HepG2 (cell line): ENCODE measurements at regions not wholly inside any gene's neighbourhood (a gene's known extent, or its start where the extent isn't known, plus 50 kb on each side); places are given as distances from the start of the nearest gene placed in this dataset.

Source experiments
- ATRX ChIP-seq: sonication (generic); formaldehyde crosslinking; IDR thresholded peaks from 2 replicates; pipeline ENCODE4 v1.4.0; 2020; ENCODE audit warnings: missing genetic modification reagents, borderline replicate concordance
- BRCA1 ChIP-seq: sonication (generic); formaldehyde crosslinking; IDR thresholded peaks from 2 replicates; pipeline ENCODE4 v1.4.0; 2020; ENCODE audit warnings: missing genetic modification reagents
- DMAP1 ChIP-seq: IDR thresholded peaks from 2 replicates; pipeline ENCODE4 v1.6.1; 2016
- FOXP1 ChIP-seq, 2 experiments: fragments of 450-650 bp in 1 of 2; IDR thresholded peaks; 2 replicates each; pipeline ENCODE4 v1.6.1; 2017 to 2018; ENCODE audit warnings: antibody characterized with exemption in 1 of 2
- JUNB ChIP-seq: sonication (generic); formaldehyde crosslinking; IDR thresholded peaks from 2 replicates; pipeline ENCODE4 v1.8.0; 2022; ENCODE audit warnings: missing genetic modification reagents, mild to moderate bottlenecking, borderline replicate concordance
- KDM6A ChIP-seq: IDR thresholded peaks from 2 replicates; pipeline ENCODE4 v1.6.1; 2016; ENCODE audit warnings: low read depth
- PAX8 ChIP-seq: sonication (generic); formaldehyde crosslinking; IDR thresholded peaks from 2 replicates; pipeline ENCODE4 v1.8.0; 2022; ENCODE audit warnings: mild to moderate bottlenecking, missing genetic modification reagents, borderline replicate concordance
- RXRA ChIP-seq: sonication (generic); formaldehyde crosslinking; IDR thresholded peaks from 2 replicates; pipeline ENCODE4 v1.5.1; 2020; ENCODE audit warnings: missing genetic modification reagents
- SP2 ChIP-seq: sonication (generic); formaldehyde crosslinking; IDR thresholded peaks from 2 replicates; pipeline ENCODE4 v1.5.1; 2020; ENCODE audit warnings: mild to moderate bottlenecking, missing genetic modification reagents
- SP4 ChIP-seq: sonication (generic); formaldehyde crosslinking; IDR thresholded peaks from 2 replicates; pipeline ENCODE4 v1.8.1; 2023; ENCODE audit warnings: mild to moderate bottlenecking, missing genetic modification reagents
- ZFP90 ChIP-seq: sonication (generic); formaldehyde crosslinking; IDR thresholded peaks from 2 replicates; pipeline ENCODE4 v1.8.0; 2022; ENCODE audit warnings: missing genetic modification reagents, mild to moderate bottlenecking, inconsistent platforms, borderline replicate concordance
- ZNF317 ChIP-seq: sonication (generic); formaldehyde crosslinking; IDR thresholded peaks from 2 replicates; pipeline ENCODE4 v1.5.0; 2020; ENCODE audit warnings: mild to moderate bottlenecking, missing genetic modification reagents
- ZNF367 ChIP-seq: sonication (generic); formaldehyde crosslinking; IDR thresholded peaks from 2 replicates; pipeline ENCODE4 v1.4.0; 2020; ENCODE audit warnings: missing genetic modification reagents, borderline replicate concordance
- ZNF703 ChIP-seq: sonication (generic); formaldehyde crosslinking; IDR thresholded peaks from 2 replicates; pipeline ENCODE4 v1.5.1; 2020; ENCODE audit warnings: missing genetic modification reagents, mild to moderate bottlenecking, moderate library complexity, borderline replicate concordance
- ZUFSP ChIP-seq: sonication (generic); formaldehyde crosslinking; IDR thresholded peaks from 2 replicates; pipeline ENCODE4 v1.9.0; 2021; ENCODE audit warnings: missing genetic modification reagents, mild to moderate bottlenecking, borderline replicate concordance
- TF ChIP-seq, protein P1 (sequence below): sonication (generic); formaldehyde crosslinking; IDR thresholded peaks from 2 replicates; pipeline ENCODE4 v1.5.1; 2020; ENCODE audit warnings: mild to moderate bottlenecking, missing genetic modification reagents, moderate library complexity
- TF ChIP-seq, protein P2 (sequence below): sonication (generic); formaldehyde crosslinking; IDR thresholded peaks from 2 replicates; pipeline ENCODE4 v1.4.0; 2020; ENCODE audit warnings: missing genetic modification reagents
- TF ChIP-seq, protein P3 (sequence below): IDR thresholded peaks from 2 replicates; pipeline ENCODE4 v1.6.1; 2016; ENCODE audit warnings: missing genetic modification reagents, missing compliant biosample characterization
- TF ChIP-seq, protein P4 (sequence below): conservative IDR thresholded peaks from 2 replicates; pipeline ENCODE4 v1.6.1; 2018; ENCODE audit warnings: missing genetic modification reagents

DNA sequence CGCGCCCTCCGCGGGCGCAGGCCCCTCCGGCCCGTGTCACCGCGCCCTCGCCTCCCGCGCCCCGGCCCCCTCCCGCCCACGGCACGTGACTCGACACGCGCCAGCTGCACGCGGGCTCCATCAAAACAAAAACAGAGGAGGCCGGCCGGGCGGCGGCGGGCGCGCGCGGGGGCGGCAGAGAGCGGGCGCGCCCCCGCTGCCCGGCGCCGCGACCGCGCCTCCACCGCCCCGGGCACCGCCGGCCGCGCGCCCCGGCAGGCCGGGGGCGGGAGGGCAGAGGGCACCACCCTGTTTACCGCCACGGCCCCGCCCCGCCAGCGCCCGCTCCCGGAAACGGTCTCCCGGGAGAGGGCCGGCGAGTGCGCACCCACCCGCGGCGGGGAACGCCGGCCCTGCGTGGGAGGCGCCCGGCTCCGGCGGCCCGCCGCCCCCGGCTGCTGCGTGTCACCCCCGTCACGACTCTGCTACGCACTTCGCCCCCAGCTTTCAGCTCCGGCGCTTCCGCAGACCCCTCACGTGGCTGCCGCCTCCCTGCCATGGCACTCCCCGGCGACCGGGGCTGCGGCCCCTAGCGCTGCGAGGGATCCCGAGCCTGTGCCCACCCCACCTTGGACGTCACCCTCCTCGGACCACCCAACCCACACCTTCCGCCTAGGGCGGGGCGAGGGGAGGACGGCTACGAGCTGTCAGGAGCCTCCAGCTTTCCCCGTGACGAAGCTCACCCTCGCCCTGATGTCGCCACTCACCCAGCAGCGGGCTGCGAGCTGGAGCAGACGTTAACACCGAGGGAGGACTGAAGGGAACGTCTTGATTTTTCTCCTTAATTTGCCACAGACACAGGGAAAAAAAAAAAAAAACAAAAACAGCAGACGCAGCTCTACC is 221.6 kb upstream of the MKLN1 start (continued):
- TF ChIP-seq, protein P1, sequence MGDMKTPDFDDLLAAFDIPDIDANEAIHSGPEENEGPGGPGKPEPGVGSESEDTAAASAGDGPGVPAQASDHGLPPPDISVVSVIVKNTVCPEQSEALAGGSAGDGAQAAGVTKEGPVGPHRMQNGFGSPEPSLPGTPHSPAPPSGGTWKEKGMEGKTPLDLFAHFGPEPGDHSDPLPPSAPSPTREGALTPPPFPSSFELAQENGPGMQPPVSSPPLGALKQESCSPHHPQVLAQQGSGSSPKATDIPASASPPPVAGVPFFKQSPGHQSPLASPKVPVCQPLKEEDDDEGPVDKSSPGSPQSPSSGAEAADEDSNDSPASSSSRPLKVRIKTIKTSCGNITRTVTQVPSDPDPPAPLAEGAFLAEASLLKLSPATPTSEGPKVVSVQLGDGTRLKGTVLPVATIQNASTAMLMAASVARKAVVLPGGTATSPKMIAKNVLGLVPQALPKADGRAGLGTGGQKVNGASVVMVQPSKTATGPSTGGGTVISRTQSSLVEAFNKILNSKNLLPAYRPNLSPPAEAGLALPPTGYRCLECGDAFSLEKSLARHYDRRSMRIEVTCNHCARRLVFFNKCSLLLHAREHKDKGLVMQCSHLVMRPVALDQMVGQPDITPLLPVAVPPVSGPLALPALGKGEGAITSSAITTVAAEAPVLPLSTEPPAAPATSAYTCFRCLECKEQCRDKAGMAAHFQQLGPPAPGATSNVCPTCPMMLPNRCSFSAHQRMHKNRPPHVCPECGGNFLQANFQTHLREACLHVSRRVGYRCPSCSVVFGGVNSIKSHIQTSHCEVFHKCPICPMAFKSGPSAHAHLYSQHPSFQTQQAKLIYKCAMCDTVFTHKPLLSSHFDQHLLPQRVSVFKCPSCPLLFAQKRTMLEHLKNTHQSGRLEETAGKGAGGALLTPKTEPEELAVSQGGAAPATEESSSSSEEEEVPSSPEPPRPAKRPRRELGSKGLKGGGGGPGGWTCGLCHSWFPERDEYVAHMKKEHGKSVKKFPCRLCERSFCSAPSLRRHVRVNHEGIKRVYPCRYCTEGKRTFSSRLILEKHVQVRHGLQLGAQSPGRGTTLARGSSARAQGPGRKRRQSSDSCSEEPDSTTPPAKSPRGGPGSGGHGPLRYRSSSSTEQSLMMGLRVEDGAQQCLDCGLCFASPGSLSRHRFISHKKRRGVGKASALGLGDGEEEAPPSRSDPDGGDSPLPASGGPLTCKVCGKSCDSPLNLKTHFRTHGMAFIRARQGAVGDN (CRISPR knock-in tag), result peak; percentile 94
- TF ChIP-seq KDM6A (CRISPR knock-in tag), result no peak
- peak; percentile 56 for TF ChIP-seq SP4 (CRISPR knock-in tag)
- TF ChIP-seq FOXP1 (IDR thresholded peaks at IDR 0.05), result no peak
- TF ChIP-seq FOXP1 (CRISPR knock-in tag; IDR thresholded peaks at IDR 0.05), result peak; percentile 27; the same call in 1 of the 2 replicates
- no peak for TF ChIP-seq ZNF703 (CRISPR knock-in tag)
- TF ChIP-seq BRCA1 (CRISPR knock-in tag), result 0 out of 2 replicates have a peak, but pooled peaks have one; percentile 51
- TF ChIP-seq ZFP90 (CRISPR knock-in tag), result peak; percentile 87; the same call in 1 of the 2 replicates
- TF ChIP-seq, protein P2, sequence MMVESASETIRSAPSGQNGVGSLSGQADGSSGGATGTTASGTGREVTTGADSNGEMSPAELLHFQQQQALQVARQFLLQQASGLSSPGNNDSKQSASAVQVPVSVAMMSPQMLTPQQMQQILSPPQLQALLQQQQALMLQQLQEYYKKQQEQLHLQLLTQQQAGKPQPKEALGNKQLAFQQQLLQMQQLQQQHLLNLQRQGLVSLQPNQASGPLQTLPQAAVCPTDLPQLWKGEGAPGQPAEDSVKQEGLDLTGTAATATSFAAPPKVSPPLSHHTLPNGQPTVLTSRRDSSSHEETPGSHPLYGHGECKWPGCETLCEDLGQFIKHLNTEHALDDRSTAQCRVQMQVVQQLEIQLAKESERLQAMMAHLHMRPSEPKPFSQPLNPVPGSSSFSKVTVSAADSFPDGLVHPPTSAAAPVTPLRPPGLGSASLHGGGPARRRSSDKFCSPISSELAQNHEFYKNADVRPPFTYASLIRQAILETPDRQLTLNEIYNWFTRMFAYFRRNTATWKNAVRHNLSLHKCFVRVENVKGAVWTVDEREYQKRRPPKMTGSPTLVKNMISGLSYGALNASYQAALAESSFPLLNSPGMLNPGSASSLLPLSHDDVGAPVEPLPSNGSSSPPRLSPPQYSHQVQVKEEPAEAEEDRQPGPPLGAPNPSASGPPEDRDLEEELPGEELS (CRISPR knock-in tag), result 0 out of 2 replicates have a peak, but pooled peaks have one; percentile 25
- TF ChIP-seq, protein P3, sequence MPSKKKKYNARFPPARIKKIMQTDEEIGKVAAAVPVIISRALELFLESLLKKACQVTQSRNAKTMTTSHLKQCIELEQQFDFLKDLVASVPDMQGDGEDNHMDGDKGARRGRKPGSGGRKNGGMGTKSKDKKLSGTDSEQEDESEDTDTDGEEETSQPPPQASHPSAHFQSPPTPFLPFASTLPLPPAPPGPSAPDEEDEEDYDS (CRISPR knock-in tag), result peak; percentile 38; the same call in 1 of the 2 replicates
- no peak for TF ChIP-seq PAX8 (CRISPR knock-in tag)
- TF ChIP-seq DMAP1 (CRISPR knock-in tag), result peak; percentile 32; the same call in 1 of the 2 replicates
- no peak for TF ChIP-seq ZNF317
- TF ChIP-seq ATRX (CRISPR knock-in tag), result no peak
- TF ChIP-seq ZUFSP, result no peak
- peak; percentile 36; the same call in 1 of the 2 replicates for TF ChIP-seq RXRA
- no peak for TF ChIP-seq JUNB (CRISPR knock-in tag)
- TF ChIP-seq, protein P4, sequence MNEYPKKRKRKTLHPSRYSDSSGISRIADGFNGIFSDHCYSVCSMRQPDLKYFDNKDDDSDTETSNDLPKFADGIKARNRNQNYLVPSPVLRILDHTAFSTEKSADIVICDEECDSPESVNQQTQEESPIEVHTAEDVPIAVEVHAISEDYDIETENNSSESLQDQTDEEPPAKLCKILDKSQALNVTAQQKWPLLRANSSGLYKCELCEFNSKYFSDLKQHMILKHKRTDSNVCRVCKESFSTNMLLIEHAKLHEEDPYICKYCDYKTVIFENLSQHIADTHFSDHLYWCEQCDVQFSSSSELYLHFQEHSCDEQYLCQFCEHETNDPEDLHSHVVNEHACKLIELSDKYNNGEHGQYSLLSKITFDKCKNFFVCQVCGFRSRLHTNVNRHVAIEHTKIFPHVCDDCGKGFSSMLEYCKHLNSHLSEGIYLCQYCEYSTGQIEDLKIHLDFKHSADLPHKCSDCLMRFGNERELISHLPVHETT (CRISPR knock-in tag), result 0 out of 2 replicates have a peak, but pooled peaks have one; percentile 22
- no peak for TF ChIP-seq SP2
- no peak for TF ChIP-seq ZNF367
